IPS-15b (cell line): ENCODE measurements at regions not wholly inside any gene's neighbourhood (a gene's known extent, or its start where the extent isn't known, plus 50 kb on each side); places are given as distances from the start of the nearest gene placed in this dataset.

Experiments
- H3K27me3 ChIP-seq: one replicate; pipeline ENCODE4 v1.6.1; 2013; ENCODE audit warnings: low read length; ENCODE audit not compliant: control insufficient read depth, insufficient read depth
- H3K36me3 ChIP-seq: one replicate; pipeline ENCODE4 v1.6.1; 2013; ENCODE audit warnings: low read length; ENCODE audit not compliant: control insufficient read depth, insufficient read depth
- H3K4me1 ChIP-seq: one replicate; pipeline ENCODE4 v1.6.1; 2013; ENCODE audit warnings: mild to moderate bottlenecking, low read length; ENCODE audit not compliant: control insufficient read depth, insufficient read depth
- H3K4me3 ChIP-seq: one replicate; pipeline ENCODE4 v1.5.1; 2013; ENCODE audit warnings: low read depth, low read length
- H3K9ac ChIP-seq: one replicate; pipeline ENCODE4 v1.6.1; 2013; ENCODE audit warnings: low read depth, mild to moderate bottlenecking, low read length
- H3K9me3 ChIP-seq: one replicate; pipeline ENCODE4 v1.6.1; 2013; ENCODE audit warnings: mild to moderate bottlenecking, low read length; ENCODE audit not compliant: control insufficient read depth, insufficient read depth

DNA sequence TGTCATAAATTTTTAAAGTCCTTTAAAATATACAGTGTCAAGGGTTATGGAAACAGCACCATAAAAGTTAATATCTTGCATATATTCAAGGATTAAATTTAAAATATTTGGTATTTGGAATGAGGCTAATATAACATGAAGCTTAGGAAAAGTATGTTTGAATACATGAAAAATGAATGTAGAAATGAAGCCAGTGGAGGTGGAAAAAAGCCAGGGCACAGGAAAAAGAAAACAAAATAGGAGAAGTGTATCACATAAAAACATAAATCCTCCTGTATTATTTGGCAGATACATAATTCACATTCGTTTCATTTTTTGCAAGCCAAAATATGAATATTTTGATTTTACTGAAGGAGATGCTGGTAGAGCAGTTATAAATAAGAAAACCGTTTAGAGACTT is 587.0 kb upstream of the ZNF608 start:
- Histone ChIP-seq H3K36me3 (no peaks in the 10 kb centered on the region), H3K4me3 (no peak overlapping the region), H3K9ac (no peak overlapping the region), H3K4me1 (peaks cover 2% of the 10 kb centered on the region), H3K27me3 (no peaks in the 10 kb centered on the region), H3K9me3 (no peaks in the 10 kb centered on the region)

DNA sequence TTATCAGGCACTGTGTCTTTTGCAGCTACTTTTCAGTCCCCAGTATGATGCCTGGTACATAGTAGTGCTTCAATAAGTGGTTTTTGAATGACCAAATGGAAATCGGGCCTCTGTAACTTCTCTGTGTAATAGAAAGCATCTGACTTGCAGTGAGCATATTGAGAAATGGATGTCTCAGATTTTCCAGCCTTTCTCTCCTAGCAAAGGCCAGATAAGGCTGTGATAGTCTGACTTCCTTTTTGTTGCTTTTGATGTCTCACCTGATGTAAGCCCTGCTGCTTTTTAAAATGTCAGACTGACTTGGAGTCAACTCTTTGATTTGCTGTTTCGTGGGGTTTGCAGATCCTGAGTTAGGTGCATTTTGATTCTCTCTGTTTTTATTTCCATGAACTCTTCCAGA is 590.0 kb upstream of the ZNF608 start:
- H3K4me1 ChIP-seq = peaks cover 2% of the 10 kb centered on the region
- no peak overlapping the region for H3K4me3 ChIP-seq
- H3K36me3 ChIP-seq = no peaks in the 10 kb centered on the region
- H3K9me3 ChIP-seq = no peaks in the 10 kb centered on the region
- no peaks in the 10 kb centered on the region for H3K27me3 ChIP-seq
- no peak overlapping the region for H3K9ac ChIP-seq

- Histone ChIP-seq H3K4me3 (no peak overlapping the region), H3K9me3 (no peaks in the 10 kb centered on the region), H3K27me3 (no peaks in the 10 kb centered on the region), H3K4me1 (peaks cover 2% of the 10 kb centered on the region), H3K9ac (no peak overlapping the region), H3K36me3 (no peaks in the 10 kb centered on the region)
Measured at GRCh38 chr5:125337294-125337693, 590.9 kb upstream of the ZNF608 start.

DNA sequence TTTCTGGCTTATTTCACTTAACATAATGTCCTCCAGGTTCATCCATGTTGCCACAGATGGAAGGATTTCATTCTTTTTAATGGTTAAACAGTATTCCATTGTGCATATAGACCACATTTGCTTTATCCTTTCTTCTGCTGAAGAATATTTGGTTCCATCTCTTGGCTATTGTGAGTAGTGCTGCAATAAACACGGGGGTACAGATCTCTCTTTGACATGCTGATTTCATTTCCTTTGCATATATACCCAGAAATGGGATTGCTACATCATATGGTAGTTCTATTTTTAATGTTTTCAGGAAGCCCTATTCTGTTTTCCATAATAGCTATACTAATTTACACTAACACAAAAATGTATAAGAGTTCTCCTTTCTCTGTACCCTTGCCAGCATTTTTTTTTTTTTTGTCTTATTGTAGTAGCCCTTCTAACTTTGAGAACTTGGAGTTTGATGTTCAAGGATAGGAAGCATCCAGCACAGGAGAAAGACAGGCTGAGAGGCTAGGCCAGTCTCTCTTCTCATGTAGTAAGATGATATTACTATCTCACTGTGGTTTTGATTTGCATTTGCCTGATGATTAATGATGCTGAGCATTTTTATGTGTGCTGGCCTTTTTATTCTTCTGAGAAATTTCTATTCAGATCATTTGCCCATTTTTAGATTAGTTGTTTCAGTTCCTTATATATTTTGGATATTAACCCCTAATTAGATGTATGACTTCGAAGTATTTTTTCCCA is 592.2 kb upstream of the ZNF608 start:
- no peak overlapping the region for H3K4me3 ChIP-seq
- no peaks in the 10 kb centered on the region for H3K27me3 ChIP-seq
- H3K9me3 ChIP-seq = no peaks in the 10 kb centered on the region
- no peaks in the 10 kb centered on the region for H3K36me3 ChIP-seq
- no peak overlapping the region for H3K9ac ChIP-seq
- peaks cover 2% of the 10 kb centered on the region for H3K4me1 ChIP-seq

- Histone ChIP-seq H3K9ac (no peak overlapping the region), H3K36me3 (no peaks in the 10 kb centered on the region), H3K9me3 (no peaks in the 10 kb centered on the region), H3K4me1 (peaks cover 2% of the 10 kb centered on the region), H3K27me3 (no peaks in the 10 kb centered on the region), H3K4me3 (no peak overlapping the region)
Measured at GRCh38 chr5:125341436-125341835, 595.0 kb upstream of the ZNF608 start.

DNA sequence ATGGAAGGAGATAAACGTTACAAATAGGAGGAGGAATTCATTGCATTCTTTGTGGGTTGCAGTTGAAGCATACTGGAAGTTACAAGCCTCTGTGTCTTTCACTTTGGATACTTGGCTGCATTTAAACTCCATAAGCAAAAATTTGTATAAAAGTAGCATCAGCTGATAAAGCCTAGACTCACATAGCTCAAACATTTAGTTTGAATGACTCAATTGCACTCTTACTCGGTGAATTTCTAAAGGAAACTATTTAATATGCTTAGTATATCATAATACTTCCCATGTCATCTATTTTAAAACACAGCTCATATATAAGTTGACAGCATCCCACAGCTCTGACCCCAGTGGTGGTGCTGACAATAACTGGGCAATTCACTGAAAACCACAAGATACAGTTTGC is 596.6 kb upstream of the ZNF608 start:
- Histone ChIP-seq H3K9me3 (no peaks in the 10 kb centered on the region), H3K36me3 (no peaks in the 10 kb centered on the region), H3K4me1 (peaks cover 3% of the 10 kb centered on the region), H3K9ac (no peak overlapping the region), H3K27me3 (no peaks in the 10 kb centered on the region), H3K4me3 (no peak overlapping the region)

- Histone ChIP-seq H3K9me3 (no peaks in the 10 kb centered on the region), H3K4me3 (no peak overlapping the region), H3K9ac (no peak overlapping the region), H3K4me1 (peaks cover 7% of the 10 kb centered on the region), H3K27me3 (no peaks in the 10 kb centered on the region), H3K36me3 (no peaks in the 10 kb centered on the region)
Measured at GRCh38 chr5:125346316-125346715, 599.9 kb upstream of the ZNF608 start.

GRCh38 chr5:125348221-125348692 is 601.8 kb upstream of the ZNF608 start:
- H3K4me1 ChIP-seq = peaks cover 7% of the 10 kb centered on the region
- H3K27me3 ChIP-seq = no peaks in the 10 kb centered on the region
- H3K4me3 ChIP-seq = no peak overlapping the region
- H3K36me3 ChIP-seq = no peaks in the 10 kb centered on the region
- no peaks in the 10 kb centered on the region for H3K9me3 ChIP-seq
- no peak overlapping the region for H3K9ac ChIP-seq

DNA sequence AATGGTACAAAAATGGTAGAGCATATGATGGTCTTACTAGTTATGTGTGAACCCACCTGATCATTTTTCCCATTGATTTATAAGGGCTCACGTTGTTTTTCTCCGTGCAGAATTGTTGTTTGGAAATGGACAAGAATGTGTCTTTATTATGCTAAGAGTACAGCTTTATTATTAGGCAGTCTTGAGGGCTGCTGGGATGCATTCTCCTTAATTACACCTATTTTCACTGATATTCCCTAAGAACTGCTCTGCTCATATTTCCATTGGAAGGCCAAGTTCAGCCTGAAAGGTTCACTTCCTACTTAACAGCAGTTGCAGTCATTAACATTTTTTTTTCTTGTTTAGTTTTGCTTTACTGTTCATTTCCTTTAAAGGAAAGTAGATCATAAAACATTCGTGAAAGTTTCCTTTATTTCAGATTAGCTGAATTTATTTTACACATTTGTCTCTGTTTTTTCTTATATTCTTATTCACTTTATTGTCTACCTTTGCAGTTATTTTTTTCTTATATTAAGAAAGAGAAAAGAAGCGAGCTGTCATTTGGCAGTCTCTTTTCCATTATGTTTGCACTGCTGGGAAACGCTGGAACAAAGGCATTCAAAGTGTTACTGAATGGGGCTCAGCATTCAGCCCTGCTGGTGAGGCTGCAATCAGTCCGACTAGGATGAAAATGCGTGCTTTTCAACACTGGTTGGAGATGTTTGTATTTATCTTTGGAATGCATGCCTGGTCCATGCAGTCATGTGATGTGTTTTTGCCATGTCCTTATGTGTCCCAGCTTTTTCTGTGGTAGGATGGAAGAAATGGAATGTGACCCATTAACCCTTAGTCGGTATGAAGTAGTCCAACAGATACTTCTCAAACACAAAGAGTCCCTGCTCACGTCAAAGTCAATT is 602.7 kb upstream of the ZNF608 start:
- Histone ChIP-seq H3K27me3 (no peaks in the 10 kb centered on the region), H3K36me3 (no peaks in the 10 kb centered on the region), H3K4me1 (peaks cover 7% of the 10 kb centered on the region), H3K9me3 (no peaks in the 10 kb centered on the region), H3K4me3 (peak overlapping the region; percentile 0), H3K9ac (no peak overlapping the region)

GRCh38 chr5:125357660-125358059 is 611.2 kb upstream of the ZNF608 start:
- H3K9ac ChIP-seq = no peak overlapping the region
- peaks cover 2% of the 10 kb centered on the region for H3K4me1 ChIP-seq
- H3K4me3 ChIP-seq = no peak overlapping the region
- H3K9me3 ChIP-seq = no peaks in the 10 kb centered on the region
- H3K36me3 ChIP-seq = no peaks in the 10 kb centered on the region
- H3K27me3 ChIP-seq = no peaks in the 10 kb centered on the region

- Histone ChIP-seq H3K27me3 (no peaks in the 10 kb centered on the region), H3K4me3 (no peak overlapping the region), H3K36me3 (no peaks in the 10 kb centered on the region), H3K4me1 (peaks cover 8% of the 10 kb centered on the region), H3K9me3 (no peaks in the 10 kb centered on the region), H3K9ac (no peak overlapping the region)
Measured at GRCh38 chr5:125365747-125366146, 619.3 kb upstream of the ZNF608 start.

DNA sequence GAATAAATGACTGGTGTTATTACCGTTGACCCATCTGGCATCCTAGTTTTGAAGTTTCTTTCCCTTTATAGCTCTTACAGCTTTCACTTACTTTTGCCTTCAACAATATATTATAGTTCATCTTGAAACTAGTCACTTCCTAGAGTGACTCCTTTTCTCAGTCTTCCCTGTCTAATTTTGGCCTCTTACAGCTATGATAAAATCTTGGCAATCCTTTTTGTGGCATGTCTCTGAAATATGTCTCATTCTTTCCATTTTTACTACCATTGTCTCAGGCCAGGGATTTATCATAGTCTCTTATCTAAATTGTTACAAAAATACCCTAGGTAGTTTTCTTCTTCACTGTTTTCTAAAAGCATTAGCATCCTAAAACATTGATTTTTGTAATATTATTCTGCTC is 621.3 kb upstream of the ZNF608 start:
- Histone ChIP-seq H3K4me3 (no peak overlapping the region), H3K9me3 (no peaks in the 10 kb centered on the region), H3K36me3 (no peaks in the 10 kb centered on the region), H3K4me1 (peaks cover 13% of the 10 kb centered on the region), H3K27me3 (no peaks in the 10 kb centered on the region), H3K9ac (no peak overlapping the region)
